Keratinocyte (primary cell): ENCODE measurements at regions not wholly inside any gene's neighbourhood (a gene's known extent, or its start where the extent isn't known, plus 50 kb on each side); places are given as distances from the start of the nearest gene placed in this dataset.

Experiments
- DNase-seq: peaks from one replicate; pipeline ENCODE4 v3.0.0-alpha.2; 2011; ENCODE audit warnings: low read depth, missing footprints, low spot score
- FAIRE-seq: peaks from 2 replicates; lab custom pipeline; 2011; peaks lifted over from hg19 to GRCh38; lab: Jason Lieb, UNC
- H2AFZ ChIP-seq: 2 replicates; pipeline ENCODE4 v1.6.0; 2012; ENCODE audit warnings: low read length, control low read depth, inconsistent platforms; ENCODE audit not compliant: control insufficient read depth
- H3K27ac ChIP-seq: 2 replicates; pipeline ENCODE4 v1.5.1; 2011; ENCODE audit warnings: low read length; ENCODE audit not compliant: control insufficient read depth, insufficient read depth
- H3K27me3 ChIP-seq: 3 replicates; pipeline ENCODE4 v1.6.0; 2011; ENCODE audit warnings: low read length; ENCODE audit not compliant: control insufficient read depth, insufficient read depth; ENCODE audit errors: extremely low read depth
- H3K36me3 ChIP-seq, 2 experiments: 2 replicates in 1 of 2; 3 replicates in 1 of 2; pipeline ENCODE4 v1.5.1; 2011; ENCODE audit warnings: low read length in 2 of 2, mild to moderate bottlenecking in 1 of 2; ENCODE audit not compliant: control insufficient read depth in 2 of 2, insufficient read depth in 2 of 2; ENCODE audit errors: extremely low read depth in 1 of 2
- H3K4me1 ChIP-seq: 3 replicates; pipeline ENCODE4 v1.5.1; 2011; ENCODE audit warnings: low read length; ENCODE audit not compliant: control insufficient read depth, insufficient read depth; ENCODE audit errors: extremely low read depth
- H3K4me2 ChIP-seq: 3 replicates; pipeline ENCODE4 v1.6.0; 2011; ENCODE audit warnings: low read depth, low read length; ENCODE audit not compliant: control insufficient read depth, insufficient read depth; ENCODE audit errors: extremely low read depth
- H3K4me3 ChIP-seq, 3 experiments: fragments of 200-600 bp in 1 of 3; sonication (generic) in 1 of 3; 2 replicates in 2 of 3; 3 replicates in 1 of 3; pipeline ENCODE4 v1.5.1; 2011 to 2016; ENCODE audit warnings: low read length in 3 of 3, mild to moderate bottlenecking in 3 of 3, control low read depth in 2 of 3, inconsistent platforms in 1 of 3, low read depth in 1 of 3, mixed read lengths in 1 of 3, mixed run types in 1 of 3, moderate library complexity in 1 of 3; ENCODE audit not compliant: control insufficient read depth in 2 of 3, insufficient read depth in 2 of 3; ENCODE audit errors: extremely low read depth in 1 of 3
- H3K79me2 ChIP-seq: 2 replicates; pipeline ENCODE4 v1.6.0; 2012; ENCODE audit warnings: low read length; ENCODE audit not compliant: control insufficient read depth, insufficient read depth
- H3K9ac ChIP-seq: 3 replicates; pipeline ENCODE4 v1.6.0; 2011; ENCODE audit warnings: low read length; ENCODE audit not compliant: control insufficient read depth, insufficient read depth; ENCODE audit errors: extremely low read depth
- H3K9me1 ChIP-seq: 3 replicates; pipeline ENCODE4 v1.6.0; 2011; ENCODE audit warnings: low read length; ENCODE audit not compliant: control insufficient read depth, insufficient read depth; ENCODE audit errors: extremely low read depth
- H3K9me3 ChIP-seq: 2 replicates; pipeline ENCODE4 v1.5.1; 2012; ENCODE audit warnings: low read depth, low read length; ENCODE audit not compliant: control insufficient read depth
- H4K20me1 ChIP-seq: 3 replicates; pipeline ENCODE4 v1.6.0; 2011; ENCODE audit warnings: low read length; ENCODE audit not compliant: control insufficient read depth, insufficient read depth; ENCODE audit errors: extremely low read depth
- EZH2 ChIP-seq: IDR thresholded peaks from one replicate; pipeline ENCODE4 v1.6.1; 2012; ENCODE audit warnings: inconsistent platforms, mild to moderate bottlenecking, low read length, moderate library complexity
- dilution Hi-C: fragments of 300-500 bp; cut with MboI; formaldehyde crosslinking; loops from one replicate; pipeline ENCODE4 v1.7.0; 2020; ENCODE audit warnings: low sequenced_read_pairs; ENCODE audit not compliant: extremely low pct_ligation_motif_present
- TF ChIP-seq, protein P1 (sequence below), 3 experiments: IDR thresholded peaks in 1 of 3; conservative IDR thresholded peaks in 1 of 3; optimal IDR thresholded peaks in 1 of 3; 2 replicates in 2 of 3; 3 replicates in 1 of 3; pipeline versions ENCODE3 to v1.5.1; 2011; ENCODE audit warnings: low read length in 3 of 3, mild to moderate bottlenecking in 3 of 3, moderate library complexity in 2 of 3, control low read depth in 1 of 3, inconsistent platforms in 1 of 3; ENCODE audit not compliant: insufficient read depth in 2 of 3; ENCODE audit errors: extremely low read depth in 1 of 3

DNA sequence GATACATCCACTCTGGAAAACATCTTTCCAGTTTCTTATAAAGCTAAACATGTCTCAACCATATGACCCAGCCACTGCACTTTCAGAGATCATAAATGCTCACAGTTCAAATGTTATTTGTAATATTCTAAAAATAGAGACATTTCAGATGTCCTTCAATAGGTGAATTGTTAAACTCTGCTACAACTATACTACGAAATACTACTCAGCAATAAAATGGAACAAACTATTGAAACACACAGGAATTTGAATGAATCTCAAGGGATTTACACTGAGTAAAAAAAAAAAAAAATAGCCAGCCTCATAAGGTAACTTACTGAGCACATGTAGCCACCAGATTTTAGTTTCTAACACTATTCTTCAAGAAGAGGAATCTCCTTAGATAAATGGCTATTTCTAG lies 253.9 kb downstream of the PCDH18 start:
- DNase-seq (no peak), FAIRE-seq (no peak)
- H2AFZ ChIP-seq, result no peak overlapping the region
- TF ChIP-seq EZH2, result no peak
- TF ChIP-seq, protein P1, sequence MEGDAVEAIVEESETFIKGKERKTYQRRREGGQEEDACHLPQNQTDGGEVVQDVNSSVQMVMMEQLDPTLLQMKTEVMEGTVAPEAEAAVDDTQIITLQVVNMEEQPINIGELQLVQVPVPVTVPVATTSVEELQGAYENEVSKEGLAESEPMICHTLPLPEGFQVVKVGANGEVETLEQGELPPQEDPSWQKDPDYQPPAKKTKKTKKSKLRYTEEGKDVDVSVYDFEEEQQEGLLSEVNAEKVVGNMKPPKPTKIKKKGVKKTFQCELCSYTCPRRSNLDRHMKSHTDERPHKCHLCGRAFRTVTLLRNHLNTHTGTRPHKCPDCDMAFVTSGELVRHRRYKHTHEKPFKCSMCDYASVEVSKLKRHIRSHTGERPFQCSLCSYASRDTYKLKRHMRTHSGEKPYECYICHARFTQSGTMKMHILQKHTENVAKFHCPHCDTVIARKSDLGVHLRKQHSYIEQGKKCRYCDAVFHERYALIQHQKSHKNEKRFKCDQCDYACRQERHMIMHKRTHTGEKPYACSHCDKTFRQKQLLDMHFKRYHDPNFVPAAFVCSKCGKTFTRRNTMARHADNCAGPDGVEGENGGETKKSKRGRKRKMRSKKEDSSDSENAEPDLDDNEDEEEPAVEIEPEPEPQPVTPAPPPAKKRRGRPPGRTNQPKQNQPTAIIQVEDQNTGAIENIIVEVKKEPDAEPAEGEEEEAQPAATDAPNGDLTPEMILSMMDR (optimal IDR thresholded peaks at IDR 0.05 in 1 of 3, IDR thresholded peaks at IDR 0.05 in 1 of 3, conservative IDR thresholded peaks at IDR 0.05 in 1 of 3; ENCODE audit: extremely low read depth in 1 of 3, insufficient read depth in 2 of 3, low read length in 3 of 3), result no peak
- no peaks in the 10 kb centered on the region for H3K4me1 ChIP-seq
- no peak overlapping the region for H3K4me2 ChIP-seq
- H3K27ac ChIP-seq, result no peak overlapping the region
- H4K20me1 ChIP-seq, result no peaks in the 10 kb centered on the region
- dilution Hi-C loops, result no loop called here
- no peaks in the 10 kb centered on the region for H3K9me1 ChIP-seq
- no peak overlapping the region for H3K4me3 ChIP-seq
- no peaks in the 10 kb centered on the region for H3K27me3 ChIP-seq
- no peaks in the 10 kb centered on the region for H3K9me3 ChIP-seq
- H3K36me3 ChIP-seq, result no peaks in the 10 kb centered on the region
- no peaks in the 10 kb centered on the region for H3K79me2 ChIP-seq
- no peak overlapping the region for H3K9ac ChIP-seq

DNA sequence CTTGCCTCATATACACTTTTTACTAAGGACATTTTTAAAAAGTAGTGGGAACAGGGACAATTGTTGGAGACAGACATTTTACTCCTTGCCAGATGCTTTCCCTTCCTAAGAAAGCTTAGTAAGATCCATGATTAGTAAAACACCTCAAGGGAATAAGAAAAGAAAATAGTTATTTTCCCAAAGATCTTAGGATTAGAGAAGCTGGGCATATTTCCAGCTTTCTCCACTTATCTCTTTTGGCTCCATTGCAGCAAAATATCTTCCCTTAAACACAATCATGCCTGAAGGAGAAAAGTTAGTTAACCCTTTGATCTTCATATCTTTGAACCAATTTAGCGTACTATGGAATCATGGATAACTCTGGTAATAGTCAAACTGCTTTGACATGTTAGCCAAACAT lies 257.9 kb downstream of the PCDH18 start:
- H3K9me3 ChIP-seq, result no peaks in the 10 kb centered on the region
- H3K4me2 ChIP-seq, result no peak overlapping the region
- dilution Hi-C loops, result no loop called here

More for the DNA sequence above, 257.9 kb downstream of the PCDH18 start:
- no peak for DNase-seq
- Histone ChIP-seq H3K36me3 (no peaks in the 10 kb centered on the region), H3K79me2 (no peaks in the 10 kb centered on the region), H3K4me3 (no peak overlapping the region), H2AFZ (no peak overlapping the region), H3K27ac (no peak overlapping the region), H3K4me1 (no peaks in the 10 kb centered on the region), H3K9ac (no peak overlapping the region), H3K27me3 (no peaks in the 10 kb centered on the region), H4K20me1 (no peaks in the 10 kb centered on the region), H3K9me1 (no peaks in the 10 kb centered on the region)
- TF ChIP-seq, protein P1 (optimal IDR thresholded peaks at IDR 0.05 in 1 of 3, IDR thresholded peaks at IDR 0.05 in 1 of 3, conservative IDR thresholded peaks at IDR 0.05 in 1 of 3; ENCODE audit: extremely low read depth in 1 of 3, insufficient read depth in 2 of 3, low read length in 3 of 3), result no peak
- no peak for TF ChIP-seq EZH2
- FAIRE-seq, result no peak
